Keratinocyte (primary cell): ENCODE measurements at regions not wholly inside any gene's neighbourhood (a gene's known extent, or its start where the extent isn't known, plus 50 kb on each side); places are given as distances from the start of the nearest gene placed in this dataset.

Experiments
- EZH2 ChIP-seq: IDR thresholded peaks from one replicate; pipeline ENCODE4 v1.6.1; 2012; ENCODE audit warnings: inconsistent platforms, mild to moderate bottlenecking, low read length, moderate library complexity
- TF ChIP-seq, protein P1 (sequence below), 3 experiments: IDR thresholded peaks in 1 of 3; conservative IDR thresholded peaks in 1 of 3; optimal IDR thresholded peaks in 1 of 3; 2 replicates in 2 of 3; 3 replicates in 1 of 3; pipeline versions ENCODE3 to v1.5.1; 2011; ENCODE audit warnings: low read length in 3 of 3, mild to moderate bottlenecking in 3 of 3, moderate library complexity in 2 of 3, control low read depth in 1 of 3, inconsistent platforms in 1 of 3; ENCODE audit not compliant: insufficient read depth in 2 of 3; ENCODE audit errors: extremely low read depth in 1 of 3

DNA sequence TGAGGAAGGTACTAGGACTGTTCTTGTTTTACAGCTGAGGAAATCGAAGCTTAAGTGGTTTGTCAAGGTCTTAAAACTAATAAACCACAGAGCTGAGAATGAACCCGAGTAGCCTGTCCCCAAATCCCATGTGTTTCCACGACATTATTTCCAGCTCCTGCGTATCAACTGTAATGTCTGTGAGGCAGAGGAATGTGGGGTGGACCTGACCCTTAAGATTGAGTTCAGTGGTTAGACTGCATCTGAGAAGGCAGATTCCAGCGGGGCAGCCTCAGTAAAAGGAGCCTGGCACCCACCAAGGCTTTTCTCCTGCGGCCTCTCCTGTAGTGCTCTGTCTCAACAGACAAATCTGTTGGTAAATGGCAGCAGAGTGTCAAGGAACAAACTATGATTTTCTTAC is 81.9 kb upstream of the TMEM178A start:
- TF ChIP-seq EZH2: no peak
- TF ChIP-seq, protein P1, sequence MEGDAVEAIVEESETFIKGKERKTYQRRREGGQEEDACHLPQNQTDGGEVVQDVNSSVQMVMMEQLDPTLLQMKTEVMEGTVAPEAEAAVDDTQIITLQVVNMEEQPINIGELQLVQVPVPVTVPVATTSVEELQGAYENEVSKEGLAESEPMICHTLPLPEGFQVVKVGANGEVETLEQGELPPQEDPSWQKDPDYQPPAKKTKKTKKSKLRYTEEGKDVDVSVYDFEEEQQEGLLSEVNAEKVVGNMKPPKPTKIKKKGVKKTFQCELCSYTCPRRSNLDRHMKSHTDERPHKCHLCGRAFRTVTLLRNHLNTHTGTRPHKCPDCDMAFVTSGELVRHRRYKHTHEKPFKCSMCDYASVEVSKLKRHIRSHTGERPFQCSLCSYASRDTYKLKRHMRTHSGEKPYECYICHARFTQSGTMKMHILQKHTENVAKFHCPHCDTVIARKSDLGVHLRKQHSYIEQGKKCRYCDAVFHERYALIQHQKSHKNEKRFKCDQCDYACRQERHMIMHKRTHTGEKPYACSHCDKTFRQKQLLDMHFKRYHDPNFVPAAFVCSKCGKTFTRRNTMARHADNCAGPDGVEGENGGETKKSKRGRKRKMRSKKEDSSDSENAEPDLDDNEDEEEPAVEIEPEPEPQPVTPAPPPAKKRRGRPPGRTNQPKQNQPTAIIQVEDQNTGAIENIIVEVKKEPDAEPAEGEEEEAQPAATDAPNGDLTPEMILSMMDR (optimal IDR thresholded peaks at IDR 0.05 in 1 of 3, IDR thresholded peaks at IDR 0.05 in 1 of 3, conservative IDR thresholded peaks at IDR 0.05 in 1 of 3; ENCODE audit: extremely low read depth in 1 of 3, insufficient read depth in 2 of 3, low read length in 3 of 3): no peak
